SKM-1 (cell line): ENCODE measurements at regions not wholly inside any gene's neighbourhood (a gene's known extent, or its start where the extent isn't known, plus 50 kb on each side); places are given as distances from the start of the nearest gene placed in this dataset.

Source experiments
- DNase-seq: peaks from one replicate; lab custom pipeline; 2025; ENCODE audit not compliant: unreplicated experiment; lab: John Stamatoyannopoulos, UW

DNA sequence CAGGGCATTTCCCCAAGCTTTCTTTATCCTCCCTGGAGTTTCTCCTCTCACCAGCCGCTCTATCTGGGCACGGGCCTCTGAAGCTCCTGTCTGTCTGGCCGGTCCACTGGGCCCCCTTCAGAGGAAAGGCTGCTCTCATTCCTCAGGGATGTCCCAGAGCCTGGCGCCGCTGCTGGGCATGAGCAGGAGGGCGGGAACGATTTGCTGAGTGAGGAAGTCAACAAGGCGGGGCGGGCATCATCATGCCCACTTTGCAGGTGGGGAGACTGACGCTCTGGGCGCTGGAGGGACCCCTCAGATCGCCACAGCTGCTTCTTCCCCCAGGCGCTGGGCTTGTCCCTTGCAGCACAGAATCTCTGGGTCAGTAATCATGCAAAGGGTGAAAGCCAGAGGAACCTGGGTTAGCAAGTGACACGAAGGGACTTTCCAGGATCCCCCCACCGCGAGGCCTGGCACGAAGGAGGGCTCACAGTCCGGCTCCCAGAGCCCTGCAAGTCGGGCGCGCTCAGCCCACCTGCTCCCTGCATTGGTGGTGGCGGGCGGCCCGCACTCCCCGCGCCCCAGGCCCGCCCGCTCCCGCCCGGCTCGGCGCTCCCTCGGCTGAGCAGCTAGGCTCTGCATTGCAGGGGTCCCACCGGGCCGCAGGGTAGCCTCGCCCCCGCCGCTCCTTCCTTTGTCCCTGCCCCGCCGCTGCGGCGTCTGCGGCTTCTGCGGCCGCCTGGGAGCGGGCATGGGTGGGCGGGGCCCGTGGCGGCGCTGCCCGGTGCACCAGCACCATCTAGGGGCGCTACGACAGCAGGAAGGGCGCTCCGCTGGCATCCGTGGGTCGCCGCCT is 157.8 kb downstream of the CYRIA start:
- no peak for DNase-seq

GRCh38 chr2:16506366-16506765 is 159.3 kb downstream of the CYRIA start:
- DNase-seq = no peak

GRCh38 chr2:16496426-16497388 is 168.9 kb downstream of the CYRIA start:
- DNase-seq = no peak

DNA sequence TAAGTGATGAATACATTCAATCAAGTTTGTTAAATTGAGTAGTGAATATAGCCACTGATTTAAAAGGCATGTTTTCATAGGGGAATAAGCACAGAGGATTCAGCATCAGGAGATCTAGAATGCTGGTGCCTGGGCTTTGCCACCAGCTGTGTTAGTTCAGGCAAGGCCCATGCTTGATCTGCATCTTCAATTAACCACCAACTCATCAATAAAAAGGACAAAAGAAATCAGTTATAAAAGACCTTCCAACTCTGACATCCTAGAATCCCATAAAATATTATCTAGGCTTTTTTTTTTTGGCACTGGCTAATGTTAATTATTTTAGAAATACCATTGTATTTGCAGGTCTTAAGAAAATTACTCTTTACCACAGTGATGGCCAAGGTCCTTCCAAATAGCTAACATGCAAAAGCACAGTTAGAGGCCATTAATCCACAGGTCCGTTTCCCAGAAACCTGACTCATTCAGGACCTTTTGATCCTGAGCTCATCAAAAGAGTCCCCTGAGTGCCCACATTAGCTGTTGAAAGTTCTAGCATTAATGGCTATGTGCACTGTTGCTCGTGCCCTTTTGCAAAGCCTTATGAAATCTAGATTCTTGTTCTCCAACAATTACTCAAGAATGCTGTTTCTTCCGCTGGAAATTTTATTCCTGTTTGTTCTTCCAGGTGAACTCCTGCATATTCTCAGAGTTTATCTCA is 170.0 kb downstream of the CYRIA start:
- no peak for DNase-seq

- no peak for DNase-seq
Measured at GRCh38 chr2:16494836-16495508, 170.7 kb downstream of the CYRIA start.

DNA sequence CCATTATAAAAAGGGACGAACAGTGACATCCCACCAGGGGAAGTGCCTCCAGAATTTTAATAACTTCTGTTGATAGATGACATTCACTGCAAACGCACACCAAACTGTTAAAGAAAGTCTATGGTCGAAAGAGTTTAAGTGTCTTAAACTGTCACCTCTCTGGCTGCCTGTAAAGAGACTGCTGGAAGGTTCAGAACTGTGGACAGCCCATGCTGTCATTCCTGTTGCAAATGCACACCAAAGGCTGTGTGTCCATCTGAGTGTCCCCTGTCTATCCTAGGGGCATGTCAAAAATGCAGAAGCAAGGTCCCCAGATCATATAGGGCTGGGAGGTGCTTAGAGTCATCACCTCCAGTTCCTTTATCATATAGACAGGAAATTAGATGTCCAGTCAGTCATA is 171.8 kb downstream of the CYRIA start:
- no peak for DNase-seq

DNA sequence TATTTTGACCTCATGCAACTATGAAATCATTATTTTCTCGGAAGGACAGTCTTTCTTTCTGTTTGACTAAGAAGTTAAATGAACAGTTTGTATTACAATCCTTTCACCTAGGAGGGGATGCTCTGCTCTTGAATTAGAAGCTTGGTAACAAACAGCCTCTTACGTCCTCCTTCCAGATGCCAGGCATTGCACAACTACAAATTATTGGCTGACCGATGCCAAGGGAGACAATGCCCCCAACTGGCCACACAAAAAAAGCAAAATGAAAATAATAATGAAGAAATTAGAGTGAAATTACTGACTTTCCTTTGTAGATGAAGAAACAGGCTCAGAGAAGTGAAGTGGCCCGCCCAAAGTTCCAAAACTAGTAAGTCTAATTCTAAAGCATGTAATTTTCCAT is 177.9 kb downstream of the CYRIA start:
- no peak for DNase-seq

DNA sequence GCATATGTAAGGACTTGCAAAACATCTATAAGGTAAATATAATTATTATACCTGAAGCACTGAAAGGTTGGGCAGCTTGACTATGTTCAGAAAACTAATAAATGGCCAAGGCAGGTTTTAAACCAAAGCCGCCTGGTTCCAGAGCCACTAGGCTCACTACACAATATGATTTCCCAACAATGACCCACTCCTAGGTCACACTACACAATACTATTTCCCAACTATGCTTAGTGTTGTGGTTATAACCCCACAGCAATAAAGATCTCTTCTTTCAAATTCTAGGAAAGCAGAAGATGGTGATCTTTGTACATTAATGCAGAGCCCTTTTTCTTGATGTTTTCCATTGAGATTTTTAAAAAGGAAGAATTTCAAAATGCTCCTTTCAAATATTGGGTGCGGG is 180.4 kb downstream of the CYRIA start:
- DNase-seq = no peak

GRCh38 chr2:16482460-16482859 is 183.2 kb downstream of the CYRIA start:
- DNase-seq = no peak

DNA sequence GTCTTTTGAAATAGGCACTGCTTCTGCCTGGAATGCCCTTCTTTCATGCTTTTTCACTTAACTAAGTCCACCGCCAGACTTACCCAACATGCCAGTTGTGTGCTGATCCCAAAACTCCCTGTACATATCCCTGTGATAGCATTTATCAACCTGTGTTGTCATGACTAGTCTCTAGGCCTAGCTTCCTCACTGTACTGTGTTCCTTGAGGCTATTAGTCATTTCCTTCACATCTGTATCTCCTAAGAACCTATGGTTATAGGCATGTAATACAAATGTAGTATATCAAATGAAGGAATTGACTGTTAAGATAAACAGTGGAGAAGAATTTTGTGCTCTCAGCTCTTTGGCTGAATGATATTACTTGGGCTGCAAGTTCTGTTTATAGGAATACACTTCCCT is 184.3 kb downstream of the CYRIA start:
- DNase-seq = no peak

DNA sequence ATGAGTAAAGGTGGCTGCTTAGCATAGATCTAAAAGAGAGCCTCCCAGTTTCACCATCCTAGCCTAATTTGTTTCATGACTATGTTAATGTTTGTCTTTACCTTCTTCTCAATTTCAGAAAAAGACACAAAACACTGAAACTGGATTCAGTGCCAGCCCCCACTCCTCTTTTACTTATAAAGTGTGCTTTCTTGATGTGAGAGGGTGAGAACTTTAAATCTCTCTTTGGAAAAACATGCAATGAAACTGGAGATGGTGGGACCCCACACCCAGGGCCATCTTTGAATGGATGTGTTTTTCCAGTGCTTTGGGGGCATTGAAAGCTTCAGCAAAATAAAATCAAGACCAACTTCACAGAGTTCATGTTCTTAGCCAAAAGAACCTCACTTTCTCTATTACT is 185.9 kb downstream of the CYRIA start:
- DNase-seq = no peak

DNA sequence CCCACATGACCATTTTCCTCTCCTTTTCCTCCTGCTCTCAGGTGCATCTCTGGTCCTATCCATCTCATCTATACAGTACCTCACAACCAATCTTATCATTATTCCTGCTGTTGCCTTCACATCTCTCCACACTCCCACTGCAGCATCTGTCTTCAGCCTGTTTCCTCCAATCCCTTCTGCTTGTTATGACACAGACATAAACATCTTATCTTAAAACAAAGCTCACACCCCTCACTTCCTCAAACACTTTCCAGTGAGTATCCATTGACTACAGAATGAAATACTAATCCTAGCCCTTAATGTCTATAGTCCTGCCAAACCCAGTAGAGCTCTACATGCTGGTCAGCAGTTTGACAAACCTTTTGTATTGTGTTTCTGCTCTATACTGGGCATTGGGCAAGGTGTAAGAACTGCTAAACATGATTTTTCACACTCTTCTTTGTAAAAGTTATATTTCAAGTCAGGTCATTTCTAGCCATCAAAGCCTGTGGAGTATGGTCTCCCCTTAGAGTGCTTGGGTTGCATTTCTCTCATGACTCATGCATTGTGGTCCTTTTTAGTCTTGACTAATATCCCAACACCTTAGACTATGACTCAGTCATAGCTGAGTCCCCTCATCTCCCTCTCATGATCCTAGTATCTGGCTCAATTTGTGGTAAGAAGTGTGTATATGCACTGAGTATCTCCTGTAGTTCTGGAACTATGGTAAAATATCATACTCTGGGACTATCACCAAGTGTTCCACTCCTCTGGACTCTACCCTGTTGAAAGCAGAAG is 187.0 kb downstream of the CYRIA start:
- DNase-seq = no peak

- DNase-seq = no peak
Measured at GRCh38 chr2:16477648-16478047, 188.0 kb downstream of the CYRIA start.

DNA sequence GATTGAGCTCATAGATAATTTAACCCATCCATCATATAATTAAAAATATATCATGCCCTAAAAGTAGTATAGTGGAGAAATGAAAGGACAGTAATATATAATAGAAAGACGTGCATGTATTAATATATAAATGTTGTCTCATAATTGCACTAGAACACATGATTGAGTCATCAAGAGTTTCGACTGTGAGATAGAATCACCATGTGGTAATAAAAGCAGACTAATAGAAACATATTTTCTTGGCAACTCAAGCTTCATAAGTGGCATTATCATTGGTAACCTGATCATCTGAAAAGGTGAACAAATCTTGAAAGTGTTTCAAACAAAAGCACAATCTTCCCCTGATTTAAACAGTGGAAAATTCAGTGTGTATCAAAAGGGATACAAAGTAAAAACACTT is 188.8 kb downstream of the CYRIA start:
- no peak for DNase-seq

GRCh38 chr2:16475986-16476567 is 189.6 kb downstream of the CYRIA start:
- no peak for DNase-seq

GRCh38 chr2:16475586-16475985 is 190.0 kb downstream of the CYRIA start:
- DNase-seq = no peak

DNA sequence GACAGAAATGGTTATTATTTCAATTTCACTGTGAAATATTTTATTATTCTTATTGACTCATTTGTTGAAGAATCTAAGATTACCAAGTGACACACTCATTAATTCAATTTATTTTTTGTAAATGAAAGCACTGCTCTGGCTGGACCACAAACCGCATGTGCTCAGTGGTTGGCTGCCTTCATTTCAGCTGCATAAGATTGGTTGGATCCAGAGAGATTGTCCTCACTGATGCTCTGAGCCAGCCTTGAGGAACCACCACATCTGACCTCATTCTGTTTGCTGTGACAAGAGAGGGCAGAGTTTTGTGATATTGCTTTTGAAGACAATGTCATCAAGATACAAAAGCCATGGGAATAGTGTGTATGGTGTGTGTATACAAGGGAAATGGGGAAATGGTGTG is 192.1 kb downstream of the CYRIA start:
- no peak for DNase-seq

- DNase-seq = no peak
Measured at GRCh38 chr2:16470936-16471490, 194.6 kb downstream of the CYRIA start.

GRCh38 chr2:16466821-16467151 is 198.8 kb downstream of the CYRIA start:
- DNase-seq = no peak
